ENCODE measurements at regions not wholly inside any gene's neighbourhood (a gene's known extent, or its start where the extent isn't known, plus 50 kb on each side); places are given as distances from the start of the nearest gene placed in this dataset.

DNA sequence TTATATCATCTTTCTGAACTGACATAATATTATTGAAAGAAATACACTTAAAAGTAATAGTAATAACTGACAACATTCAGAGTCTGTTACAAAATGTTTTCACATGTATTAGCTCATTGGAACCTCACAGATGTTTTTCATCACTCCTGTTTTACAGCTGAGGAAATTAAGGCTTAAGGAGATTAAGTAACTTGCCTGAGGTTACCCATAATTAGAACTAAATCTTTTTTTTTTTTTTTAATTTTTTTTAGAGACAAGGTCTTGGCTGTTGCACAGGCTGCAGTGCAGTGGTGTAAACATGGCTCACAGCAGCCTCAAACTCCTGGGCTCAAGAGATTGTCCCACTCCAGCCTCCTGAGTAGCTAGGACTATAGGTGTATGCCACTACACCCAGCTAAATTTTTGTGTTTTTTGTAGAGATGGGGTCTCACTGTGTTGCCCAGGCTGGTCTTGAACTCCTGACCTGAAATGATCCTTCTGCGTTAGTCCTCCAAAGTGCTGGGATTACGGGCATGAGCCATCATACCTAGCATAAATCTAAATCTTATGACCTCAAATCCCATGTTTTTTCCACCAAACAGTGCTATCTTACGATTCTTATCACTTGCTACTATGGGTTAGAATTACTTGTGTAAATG lies 64.7 kb upstream of the MACF1 start:
- Histone ChIP-seq H3K4me3 (no peak overlapping the region), H3K9me3 (replicated peaks) (no peaks in the 10 kb centered on the region), H3K27me3 (no peaks in the 10 kb centered on the region), H3K4me1 (peaks cover 38% of the 10 kb centered on the region), H3K36me3 (peaks cover under 1% of the 10 kb centered on the region; the same call in 1 of the 2 replicates), H3K27ac (no peak overlapping the region)
- DNase-seq = peak in 1 of 2 experiments; percentile 28

DNA sequence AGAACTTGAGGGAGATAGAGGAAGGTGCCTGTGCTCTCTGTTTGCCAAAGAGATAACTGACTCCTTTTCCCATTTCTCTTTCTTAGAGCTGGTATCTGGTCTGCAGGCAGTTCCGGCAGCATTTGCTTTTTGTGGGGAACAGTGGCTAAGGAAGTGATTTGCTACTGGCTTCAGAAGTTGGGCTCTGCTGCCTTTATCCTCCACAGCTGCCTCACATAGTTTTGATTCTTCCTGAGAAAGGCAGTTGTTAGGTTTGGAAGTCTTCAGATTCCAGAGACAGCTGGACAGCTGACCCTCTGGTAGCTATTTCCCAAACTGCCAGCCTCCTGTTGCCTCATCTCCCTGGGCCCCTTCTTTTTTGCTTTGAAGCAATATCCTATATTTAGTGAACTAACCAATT lies 62.6 kb upstream of the MACF1 start:
- no peaks in the 10 kb centered on the region for H3K36me3 ChIP-seq
- no peaks in the 10 kb centered on the region for H3K9me3 ChIP-seq (replicated peaks)
- no peak overlapping the region for H3K4me3 ChIP-seq
- H3K27me3 ChIP-seq = no peaks in the 10 kb centered on the region
- H3K4me1 ChIP-seq = peaks cover 41% of the 10 kb centered on the region
- peak; percentile 82 to 93 for DNase-seq
- peak overlapping the region; percentile 58 for H3K27ac ChIP-seq

DNA sequence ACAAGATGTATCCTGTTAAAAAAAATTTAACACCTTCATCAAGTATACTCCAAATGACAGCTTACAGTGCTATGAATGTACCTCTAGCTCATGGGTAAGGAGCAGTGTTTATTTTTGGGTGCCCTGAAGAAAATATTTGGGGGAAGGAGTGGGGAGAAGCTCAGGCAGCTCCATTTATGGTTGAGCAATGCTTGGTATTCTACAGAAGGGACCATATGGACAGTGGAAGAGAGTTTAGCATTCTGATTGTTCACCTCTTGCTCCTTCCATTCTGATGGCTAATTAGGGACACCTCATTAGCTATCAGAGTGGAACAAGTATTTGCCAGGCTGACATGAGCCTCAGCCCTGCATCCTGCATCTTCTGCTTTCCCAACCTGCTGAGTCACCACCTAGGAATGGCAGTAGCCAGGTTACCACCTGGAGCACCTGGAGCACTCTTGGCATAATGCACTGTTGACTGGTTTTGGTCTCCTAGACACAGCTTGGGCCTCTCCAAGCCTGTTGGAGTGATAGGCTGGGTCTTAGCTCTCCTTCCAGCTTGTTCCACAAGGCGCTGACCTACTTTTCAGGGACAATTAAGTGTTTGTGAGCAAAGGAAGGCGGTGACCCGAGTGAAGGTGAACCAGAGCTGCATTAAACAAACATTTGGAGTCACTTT lies 62.0 kb upstream of the MACF1 start:
- Histone ChIP-seq H3K27ac (peak overlapping the region; percentile 58), H3K36me3 (no peaks in the 10 kb centered on the region), H3K27me3 (no peaks in the 10 kb centered on the region), H3K4me3 (no peak overlapping the region), H3K9me3 (replicated peaks) (no peaks in the 10 kb centered on the region), H3K4me1 (peaks cover 41% of the 10 kb centered on the region)
- DNase-seq = no peak

DNA sequence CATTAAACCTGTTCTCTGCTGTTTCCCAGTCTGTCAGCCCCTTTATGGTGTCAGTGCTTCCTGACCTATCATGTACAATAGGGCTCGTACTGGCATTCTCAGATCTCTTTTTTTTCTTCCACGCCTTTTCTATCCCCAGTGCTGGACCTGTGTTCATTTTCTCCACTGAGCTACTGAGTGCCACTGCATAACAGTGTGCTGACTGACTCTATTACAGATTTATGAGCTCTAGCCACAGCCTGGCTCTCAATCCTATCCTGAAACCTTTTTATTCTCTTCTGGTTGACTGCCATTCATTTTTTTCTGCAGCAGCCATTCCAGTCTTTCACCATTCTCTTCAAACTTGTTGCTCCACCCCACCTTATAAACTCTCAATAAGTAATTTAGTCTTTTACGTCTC lies 59.6 kb upstream of the MACF1 start:
- no peaks in the 10 kb centered on the region for H3K9me3 ChIP-seq (replicated peaks)
- DNase-seq = no peak
- H3K36me3 ChIP-seq = no peaks in the 10 kb centered on the region
- H3K27ac ChIP-seq = no peak overlapping the region
- H3K27me3 ChIP-seq = no peaks in the 10 kb centered on the region
- H3K4me1 ChIP-seq = peaks cover 36% of the 10 kb centered on the region
- no peak overlapping the region for H3K4me3 ChIP-seq

DNA sequence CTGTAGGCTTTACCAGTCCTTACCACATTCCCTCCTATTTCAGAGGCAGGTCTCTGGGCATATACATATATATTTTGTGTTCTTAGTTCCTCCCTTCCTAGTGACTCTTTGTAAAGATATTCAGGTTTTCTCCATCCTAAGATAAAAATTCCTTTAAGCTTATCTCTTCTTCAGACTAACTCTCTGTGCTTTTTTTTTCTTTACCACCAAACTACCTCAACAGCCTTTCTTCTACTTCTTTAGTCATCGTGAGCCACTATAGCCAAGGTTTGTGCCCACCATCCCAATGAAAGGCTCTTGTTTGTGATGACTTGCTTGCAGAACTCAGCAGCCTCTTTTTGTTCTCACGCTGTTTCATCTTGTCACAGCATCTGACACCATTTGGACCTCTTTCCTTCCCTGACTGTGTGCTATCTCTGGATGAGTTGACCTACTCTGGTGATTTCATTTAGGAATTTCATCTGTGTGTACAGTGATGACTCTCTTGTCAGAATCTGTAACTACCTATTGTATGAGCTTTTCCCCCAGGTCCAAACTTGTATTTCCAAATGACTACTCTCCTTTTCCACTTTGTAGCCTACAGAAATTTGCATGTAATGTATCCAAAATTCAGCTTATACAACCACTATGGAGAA lies 59.0 kb upstream of the MACF1 start:
- no peaks in the 10 kb centered on the region for H3K9me3 ChIP-seq (replicated peaks)
- H3K27ac ChIP-seq = no peak overlapping the region
- H3K36me3 ChIP-seq = no peaks in the 10 kb centered on the region
- H3K4me1 ChIP-seq = peaks cover 31% of the 10 kb centered on the region
- H3K27me3 ChIP-seq = no peaks in the 10 kb centered on the region
- no peak overlapping the region for H3K4me3 ChIP-seq
- DNase-seq = no peak

DNA sequence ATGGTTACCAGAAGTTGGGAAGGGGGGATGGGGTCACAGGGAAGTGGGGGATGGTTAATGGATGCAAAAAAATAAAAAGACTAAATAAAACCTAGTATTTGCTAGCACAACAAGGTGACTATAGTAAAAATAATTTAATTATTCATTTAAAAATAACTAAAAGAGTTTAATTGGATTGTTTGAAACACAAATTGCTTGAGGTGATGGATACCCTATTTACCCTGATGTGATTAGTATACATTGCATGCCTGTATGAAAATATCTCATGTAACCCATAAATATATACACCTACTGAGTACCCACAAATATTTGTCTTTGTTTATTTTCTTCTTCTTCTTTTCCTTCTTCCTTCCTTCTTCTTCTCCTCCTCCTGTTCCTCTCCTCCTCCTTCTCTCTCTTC lies 57.8 kb upstream of the MACF1 start:
- no peak overlapping the region for H3K27ac ChIP-seq
- no peak for DNase-seq
- no peaks in the 10 kb centered on the region for H3K36me3 ChIP-seq
- H3K4me1 ChIP-seq = peaks cover 21% of the 10 kb centered on the region
- H3K9me3 ChIP-seq (replicated peaks) = no peaks in the 10 kb centered on the region
- no peak overlapping the region for H3K4me3 ChIP-seq
- no peaks in the 10 kb centered on the region for H3K27me3 ChIP-seq

DNA sequence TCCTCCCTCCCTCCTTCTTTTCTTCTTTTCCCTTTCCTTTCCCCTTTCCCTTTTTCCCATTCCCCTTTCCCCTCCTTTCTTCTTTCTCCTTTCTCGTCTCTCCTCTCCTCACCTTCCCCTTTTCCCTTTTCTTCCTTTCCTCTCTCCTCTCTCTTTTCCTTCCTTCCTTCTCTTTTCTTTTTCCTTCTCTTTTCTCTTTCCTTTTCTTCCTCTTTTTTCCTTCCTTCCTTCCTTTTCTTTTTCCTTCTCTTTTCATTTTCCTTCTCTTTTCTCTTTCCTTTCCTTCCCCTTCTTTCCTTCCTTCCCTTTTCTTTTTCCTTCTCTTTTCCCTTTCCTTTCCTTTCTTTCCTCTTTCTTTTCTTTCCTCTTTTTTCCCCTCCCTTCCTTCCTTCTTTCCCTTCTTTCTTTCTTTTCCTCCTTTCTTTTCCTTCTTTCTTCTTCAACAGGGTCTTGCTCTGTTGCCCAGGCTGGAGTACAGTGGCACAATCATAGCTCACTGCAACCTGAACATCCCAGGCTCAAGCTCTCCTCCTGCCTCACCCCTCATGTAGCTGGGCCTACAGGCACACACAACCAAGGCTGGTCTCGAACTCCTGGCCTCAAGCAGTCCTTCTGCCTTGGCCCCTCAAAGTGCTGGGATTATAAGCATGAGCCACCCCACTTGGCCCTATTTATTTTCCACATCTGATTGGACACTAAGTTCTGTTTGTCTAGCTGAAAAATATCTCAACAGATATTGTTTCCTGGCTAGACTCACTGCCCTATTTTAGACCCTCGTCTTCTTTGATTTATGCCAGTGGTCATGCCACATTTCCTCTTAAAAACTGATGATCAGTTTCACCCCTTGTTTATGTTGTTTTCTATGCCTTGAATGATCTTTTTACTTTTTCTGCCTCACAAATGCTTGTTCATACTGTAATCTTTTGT lies 57.1 kb upstream of the MACF1 start:
- no peak overlapping the region for H3K27ac ChIP-seq
- H3K4me1 ChIP-seq = peaks cover 17% of the 10 kb centered on the region
- no peaks in the 10 kb centered on the region for H3K9me3 ChIP-seq (replicated peaks)
- no peaks in the 10 kb centered on the region for H3K36me3 ChIP-seq
- no peak overlapping the region for H3K4me3 ChIP-seq
- H3K27me3 ChIP-seq = no peaks in the 10 kb centered on the region
- DNase-seq = no peak

DNA sequence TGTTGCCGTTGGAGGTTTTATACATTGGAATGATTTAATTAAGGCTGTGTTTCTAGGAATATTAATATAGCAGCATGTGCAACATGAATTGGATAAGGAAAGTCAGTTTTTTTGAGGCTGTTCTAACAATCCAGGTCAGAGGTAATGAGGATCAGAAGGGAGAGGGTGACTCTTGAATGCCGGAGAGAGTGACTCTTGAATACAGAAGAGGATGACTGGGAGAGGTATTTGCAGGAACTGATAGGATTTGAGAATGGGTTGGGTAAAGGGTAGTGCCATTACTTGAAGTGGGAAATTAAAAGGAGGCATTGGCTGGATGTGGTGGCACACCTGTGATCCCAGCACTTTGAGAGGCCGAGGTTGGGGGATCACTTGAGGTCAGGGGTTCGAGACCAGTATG lies 55.6 kb upstream of the MACF1 start:
- H3K27ac ChIP-seq = no peak overlapping the region
- peaks cover 14% of the 10 kb centered on the region for H3K4me1 ChIP-seq
- no peak for DNase-seq
- no peaks in the 10 kb centered on the region for H3K36me3 ChIP-seq
- H3K4me3 ChIP-seq = no peak overlapping the region
- H3K9me3 ChIP-seq (replicated peaks) = no peaks in the 10 kb centered on the region
- H3K27me3 ChIP-seq = no peaks in the 10 kb centered on the region

DNA sequence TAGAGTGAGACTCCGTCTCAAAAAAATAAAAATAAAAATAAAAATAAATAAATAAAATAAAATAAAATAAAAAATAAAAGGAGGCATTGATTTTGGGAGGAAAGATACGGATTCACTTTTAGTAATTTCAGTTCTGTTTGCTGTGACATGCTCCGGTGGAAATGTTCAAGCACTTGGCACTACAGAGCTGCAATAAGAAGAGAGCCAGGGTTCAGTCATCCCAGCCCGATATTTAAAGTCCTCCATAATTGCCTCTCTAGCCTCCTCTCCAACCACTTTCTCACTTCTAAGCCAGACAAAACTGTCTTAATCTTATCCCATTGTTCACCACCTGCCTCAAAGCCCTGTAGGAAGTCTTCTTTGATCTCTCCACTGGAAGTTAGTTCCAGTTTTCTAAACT lies 55.0 kb upstream of the MACF1 start:
- H3K4me3 ChIP-seq = no peak overlapping the region
- no peak overlapping the region for H3K27ac ChIP-seq
- H3K36me3 ChIP-seq = no peaks in the 10 kb centered on the region
- peaks cover 20% of the 10 kb centered on the region for H3K4me1 ChIP-seq
- no peak for DNase-seq
- no peaks in the 10 kb centered on the region for H3K9me3 ChIP-seq (replicated peaks)
- no peaks in the 10 kb centered on the region for H3K27me3 ChIP-seq

DNA sequence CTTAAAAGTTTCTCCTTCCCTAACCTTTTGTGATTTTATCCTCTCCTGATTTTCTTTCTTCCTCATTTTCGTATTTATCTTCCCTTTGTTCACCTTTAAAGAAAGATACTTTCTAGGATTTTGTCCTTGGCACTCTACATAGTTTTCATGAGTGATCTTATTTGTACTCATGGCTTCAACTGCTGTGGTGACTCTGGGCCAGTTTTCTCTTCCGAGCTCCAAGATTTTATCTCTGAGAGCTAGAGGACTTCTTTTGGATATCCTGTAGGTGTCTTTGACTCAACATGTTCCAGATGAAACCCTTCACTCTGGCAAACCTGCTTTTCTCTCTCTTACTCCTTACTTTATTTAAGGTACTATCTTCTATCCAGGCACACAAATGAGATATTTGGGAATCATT lies 53.7 kb upstream of the MACF1 start:
- Histone ChIP-seq H3K36me3 (no peaks in the 10 kb centered on the region), H3K4me3 (no peak overlapping the region), H3K9me3 (replicated peaks) (no peaks in the 10 kb centered on the region), H3K27ac (no peak overlapping the region), H3K4me1 (peaks cover 25% of the 10 kb centered on the region), H3K27me3 (no peaks in the 10 kb centered on the region)
- DNase-seq = no peak

DNA sequence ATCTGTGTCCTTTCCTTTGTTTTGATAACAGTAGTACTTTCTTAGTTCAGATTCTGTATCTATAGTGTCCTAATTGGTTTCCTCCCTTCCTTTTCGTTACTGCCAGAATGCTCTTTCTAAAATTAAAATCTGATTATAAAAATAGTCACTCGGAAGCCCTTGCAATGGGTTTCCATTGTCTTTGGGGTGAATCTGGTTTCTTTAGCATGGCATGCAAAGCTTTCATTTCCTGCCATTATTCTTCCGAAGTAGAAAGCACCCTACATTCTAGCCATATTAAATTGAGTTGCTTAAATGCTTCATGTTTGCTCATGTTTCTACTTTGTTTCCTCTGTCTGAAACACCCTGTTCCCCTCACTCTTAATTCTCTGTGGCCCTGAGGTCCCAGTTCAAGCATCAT lies 53.2 kb upstream of the MACF1 start:
- Histone ChIP-seq H3K27ac (no peak overlapping the region), H3K27me3 (no peaks in the 10 kb centered on the region), H3K36me3 (no peaks in the 10 kb centered on the region), H3K9me3 (replicated peaks) (no peaks in the 10 kb centered on the region), H3K4me3 (no peak overlapping the region), H3K4me1 (peaks cover 25% of the 10 kb centered on the region)
- DNase-seq = no peak

DNA sequence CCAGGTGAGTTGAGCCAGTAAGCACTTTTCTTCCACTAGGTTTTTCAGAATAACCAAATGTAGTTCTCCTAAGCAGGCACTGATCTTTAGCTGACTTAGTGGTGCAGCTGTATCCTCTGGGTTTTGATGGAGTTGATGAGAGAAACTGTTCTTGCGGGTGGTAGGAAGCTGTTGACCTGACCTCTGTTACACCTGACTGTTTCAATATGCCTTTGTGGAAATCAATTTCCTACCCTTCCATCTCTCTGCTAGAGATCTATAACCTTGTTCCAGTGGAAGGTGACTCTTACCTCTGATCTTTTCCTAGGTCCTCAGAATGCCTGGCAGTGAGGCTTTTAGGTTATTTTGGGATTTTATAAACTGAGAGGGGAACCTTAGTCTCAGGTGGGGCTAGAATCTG lies 51.6 kb upstream of the MACF1 start:
- Histone ChIP-seq H3K27me3 (no peaks in the 10 kb centered on the region), H3K27ac (peak overlapping the region; percentile 19), H3K4me1 (peaks cover 29% of the 10 kb centered on the region), H3K9me3 (replicated peaks) (no peaks in the 10 kb centered on the region), H3K36me3 (no peaks in the 10 kb centered on the region), H3K4me3 (no peak overlapping the region)
- no peak for DNase-seq

DNA sequence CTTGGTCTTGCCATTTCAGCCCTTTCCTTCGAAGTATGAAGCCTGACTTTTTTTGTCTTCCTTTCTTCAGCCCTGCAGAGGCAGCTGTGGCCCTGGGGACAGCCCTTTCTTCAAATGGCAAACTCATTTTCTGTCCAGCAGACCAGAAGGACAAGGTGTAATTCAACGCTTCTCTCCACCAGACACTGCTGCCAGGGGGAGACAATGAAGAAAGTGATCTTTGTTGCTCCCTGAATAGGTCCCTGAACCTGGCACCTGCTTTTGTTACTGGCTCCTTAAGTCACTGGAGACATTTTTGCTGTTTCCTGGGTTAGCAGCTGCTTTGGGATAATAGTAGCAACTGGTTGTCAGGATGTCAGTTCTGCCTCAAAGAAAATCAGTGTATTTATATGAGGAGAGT lies 50.8 kb upstream of the MACF1 start:
- no peaks in the 10 kb centered on the region for H3K27me3 ChIP-seq
- H3K27ac ChIP-seq = peak overlapping the region; percentile 19
- H3K36me3 ChIP-seq = no peaks in the 10 kb centered on the region
- peaks cover 35% of the 10 kb centered on the region for H3K4me1 ChIP-seq
- H3K4me3 ChIP-seq = no peak overlapping the region
- no peaks in the 10 kb centered on the region for H3K9me3 ChIP-seq (replicated peaks)
- peak in 1 of 2 experiments; percentile 74 for DNase-seq

DNA sequence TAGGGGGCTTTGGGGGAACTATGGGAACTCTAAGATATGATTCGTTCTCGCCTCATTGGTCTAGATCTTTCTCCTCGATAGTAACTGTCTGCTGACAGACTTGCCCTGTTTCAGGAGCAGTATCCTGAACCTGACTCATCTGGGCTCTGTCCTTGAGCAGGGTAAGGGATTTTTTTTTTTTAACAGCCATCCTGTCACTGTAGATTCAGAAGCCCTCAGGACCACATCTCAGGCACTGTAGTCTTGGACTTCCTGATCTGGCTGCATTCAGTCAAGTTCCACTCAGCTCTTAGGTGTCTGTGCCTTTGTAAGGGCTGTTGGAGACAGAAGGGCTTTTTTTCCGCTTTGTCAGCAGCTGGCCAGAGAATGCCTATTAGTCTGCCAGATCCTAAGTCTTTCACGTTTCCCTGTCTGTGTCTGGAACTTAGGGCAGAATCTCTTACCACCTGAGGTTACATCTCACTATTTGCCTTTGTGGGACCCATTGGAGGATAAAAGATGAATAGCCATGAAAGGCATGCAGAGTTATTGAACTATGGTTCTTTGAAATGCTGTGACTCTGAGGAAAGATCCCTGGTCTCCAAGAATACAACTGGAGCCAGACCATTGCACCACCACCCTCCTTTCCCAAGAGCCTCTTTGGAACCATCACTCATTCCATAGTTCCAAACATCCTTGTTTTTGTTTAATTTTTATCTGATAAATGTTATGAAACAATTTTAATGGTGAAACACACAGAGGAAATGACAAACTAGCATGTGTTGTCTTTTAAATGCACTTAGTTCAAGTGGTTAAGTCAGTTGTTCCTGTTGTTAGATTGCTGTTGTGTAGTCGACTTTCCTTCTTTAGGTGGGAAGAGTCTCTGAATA lies 49.7 kb upstream of the MACF1 start:
- peak in 1 of 2 experiments; percentile 46 for DNase-seq
- Histone ChIP-seq H3K27me3 (no peaks in the 10 kb centered on the region), H3K9me3 (replicated peaks) (no peaks in the 10 kb centered on the region), H3K4me1 (peaks cover 43% of the 10 kb centered on the region), H3K36me3 (no peaks in the 10 kb centered on the region), H3K4me3 (no peak overlapping the region), H3K27ac (peak overlapping the region; percentile 19)
